ENCODE measurements at regions not wholly inside any gene's neighbourhood (a gene's known extent, or its start where the extent isn't known, plus 50 kb on each side); places are given as distances from the start of the nearest gene placed in this dataset.

DNA sequence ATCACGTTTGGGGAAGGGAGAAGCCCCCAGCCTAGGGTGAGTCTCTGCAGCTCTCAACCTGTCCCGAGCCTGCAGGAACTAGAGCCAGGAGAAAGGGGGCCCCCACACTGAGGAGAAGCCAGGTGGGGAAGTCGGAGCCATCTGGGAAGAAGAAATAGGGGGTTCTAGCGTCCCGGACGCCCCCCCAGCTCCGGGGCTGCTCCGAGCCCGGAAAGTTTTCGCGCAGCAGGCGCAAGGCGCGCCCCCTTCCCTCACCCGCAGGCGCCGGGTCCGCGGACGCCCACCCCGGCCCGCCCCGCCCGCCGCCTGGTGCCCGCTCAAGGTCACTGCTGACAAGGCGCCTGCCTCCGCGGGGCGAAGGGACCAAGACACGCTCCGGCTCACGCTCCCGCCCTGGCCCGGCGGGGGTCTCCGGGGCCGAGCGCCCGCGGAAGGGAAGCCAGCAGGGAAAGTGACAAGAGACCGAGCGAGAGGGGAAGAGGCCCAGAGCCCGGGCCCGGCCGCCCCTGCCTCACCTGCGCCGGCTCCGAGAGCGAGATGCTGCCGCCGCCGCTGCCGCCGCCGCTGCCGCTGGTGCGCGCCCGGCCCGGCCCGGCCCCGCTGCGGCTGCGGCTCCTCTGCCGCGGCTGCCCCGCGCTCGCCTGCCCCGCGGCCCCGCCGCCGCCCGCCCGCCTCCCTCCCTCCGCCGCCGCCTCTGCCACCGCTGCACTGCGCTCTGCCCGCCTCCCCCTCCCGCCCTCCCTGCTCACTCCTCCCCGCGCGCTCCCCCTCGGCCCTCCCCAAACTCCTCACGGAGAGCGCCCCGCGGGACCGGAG, 108.4 kb upstream of the SLC6A11 start:
- H3K27me3 ChIP-seq (ENCODE audit: insufficient read depth, low read depth, severe bottlenecking) = peaks cover 22% of the 10 kb centered on the region
- peak overlapping the region; percentile 32 for H3K4me3 ChIP-seq (ENCODE audit: low read depth, low read length)
- no peaks in the 10 kb centered on the region for H3K9me3 ChIP-seq (ENCODE audit: severe bottlenecking)
- no peak overlapping the region for H3K27ac ChIP-seq
- TF ChIP-seq, protein P1, sequence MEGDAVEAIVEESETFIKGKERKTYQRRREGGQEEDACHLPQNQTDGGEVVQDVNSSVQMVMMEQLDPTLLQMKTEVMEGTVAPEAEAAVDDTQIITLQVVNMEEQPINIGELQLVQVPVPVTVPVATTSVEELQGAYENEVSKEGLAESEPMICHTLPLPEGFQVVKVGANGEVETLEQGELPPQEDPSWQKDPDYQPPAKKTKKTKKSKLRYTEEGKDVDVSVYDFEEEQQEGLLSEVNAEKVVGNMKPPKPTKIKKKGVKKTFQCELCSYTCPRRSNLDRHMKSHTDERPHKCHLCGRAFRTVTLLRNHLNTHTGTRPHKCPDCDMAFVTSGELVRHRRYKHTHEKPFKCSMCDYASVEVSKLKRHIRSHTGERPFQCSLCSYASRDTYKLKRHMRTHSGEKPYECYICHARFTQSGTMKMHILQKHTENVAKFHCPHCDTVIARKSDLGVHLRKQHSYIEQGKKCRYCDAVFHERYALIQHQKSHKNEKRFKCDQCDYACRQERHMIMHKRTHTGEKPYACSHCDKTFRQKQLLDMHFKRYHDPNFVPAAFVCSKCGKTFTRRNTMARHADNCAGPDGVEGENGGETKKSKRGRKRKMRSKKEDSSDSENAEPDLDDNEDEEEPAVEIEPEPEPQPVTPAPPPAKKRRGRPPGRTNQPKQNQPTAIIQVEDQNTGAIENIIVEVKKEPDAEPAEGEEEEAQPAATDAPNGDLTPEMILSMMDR (IDR thresholded peaks at IDR 0.05; ENCODE audit: low read depth, low read length) = 0 out of 2 replicates have a peak, but pooled peaks have one; percentile 0
- no peak for DNase-seq
- no peaks in the 10 kb centered on the region for H3K36me3 ChIP-seq

DNA sequence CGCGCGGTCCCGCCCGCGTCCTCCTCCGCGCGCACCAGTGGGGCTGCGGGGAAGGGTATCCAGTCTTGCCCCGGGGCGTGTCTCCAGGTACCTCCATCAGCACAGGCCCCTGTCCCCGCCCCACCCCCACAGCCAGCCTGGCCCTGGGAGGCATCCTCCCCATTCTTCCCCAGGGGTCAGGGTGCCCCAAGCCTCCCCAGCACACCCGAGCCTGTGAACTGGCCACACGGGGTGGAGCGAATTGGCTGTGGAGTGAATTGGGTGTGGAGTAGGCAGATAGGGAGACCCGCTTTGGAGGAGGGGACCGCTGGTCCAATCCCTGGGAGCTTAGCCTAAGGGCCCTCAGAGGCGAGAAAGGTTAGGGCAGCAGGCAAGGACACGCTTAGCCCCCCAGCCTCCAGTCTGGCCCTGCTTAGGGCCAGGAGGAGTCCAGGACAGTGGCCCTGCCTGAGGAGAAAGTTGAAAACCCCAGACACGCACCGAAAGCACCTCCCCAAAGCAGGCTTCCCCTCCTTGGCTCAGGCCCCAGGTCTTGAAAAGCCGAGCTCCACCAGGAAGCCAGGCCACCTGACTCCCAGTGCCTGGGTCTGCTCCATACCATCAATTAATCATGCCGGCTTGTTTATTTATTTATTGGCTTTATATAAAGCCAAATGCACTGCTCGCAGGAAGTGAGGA, 107.7 kb upstream of the SLC6A11 start:
- Histone ChIP-seq H3K27ac (no peak overlapping the region), H3K27me3 (ENCODE audit: insufficient read depth, low read depth, severe bottlenecking) (peaks cover 22% of the 10 kb centered on the region), H3K4me3 (ENCODE audit: low read depth, low read length) (no peak overlapping the region), H3K9me3 (ENCODE audit: severe bottlenecking) (no peaks in the 10 kb centered on the region), H3K36me3 (no peaks in the 10 kb centered on the region)
- TF ChIP-seq, protein P1 (IDR thresholded peaks at IDR 0.05; ENCODE audit: low read depth, low read length) = no peak
- no peak for DNase-seq

DNA sequence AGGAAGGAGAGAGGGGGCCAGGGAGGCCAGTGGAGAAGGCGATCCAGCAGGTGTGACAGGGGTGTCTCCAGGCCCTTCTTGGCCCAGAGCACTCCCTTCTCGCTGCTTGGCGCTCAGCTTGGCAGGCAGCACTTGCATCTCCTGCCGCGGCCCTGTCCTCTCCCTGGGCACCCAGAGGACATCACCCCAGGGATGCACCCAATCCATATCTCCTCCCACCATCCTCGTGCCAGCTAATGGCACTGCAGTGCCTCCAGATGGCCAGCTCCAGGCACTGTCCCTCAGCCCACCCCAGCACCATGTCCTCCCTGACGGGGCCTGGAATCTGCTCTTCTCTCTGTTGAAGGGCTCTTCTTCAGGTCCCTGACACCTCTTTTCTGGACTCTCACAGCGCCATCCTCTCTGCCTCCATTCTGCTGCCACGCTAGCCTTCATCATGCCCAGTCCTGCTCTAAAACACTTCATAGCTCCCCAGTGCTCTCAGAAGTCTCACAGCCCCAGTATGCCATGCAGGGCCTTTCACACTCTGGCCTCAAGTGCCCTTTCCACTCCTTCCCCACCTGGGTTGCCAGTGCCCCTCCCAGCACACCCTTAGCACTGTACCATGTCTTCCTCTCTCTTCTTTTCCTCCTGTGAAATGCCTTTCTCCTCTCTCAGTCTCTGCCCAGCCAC, 106.8 kb upstream of the SLC6A11 start:
- TF ChIP-seq, protein P1 (IDR thresholded peaks at IDR 0.05; ENCODE audit: low read depth, low read length) = peak; percentile 75
- no peak overlapping the region for H3K4me3 ChIP-seq (ENCODE audit: low read depth, low read length)
- H3K27me3 ChIP-seq (ENCODE audit: insufficient read depth, low read depth, severe bottlenecking) = peaks cover 22% of the 10 kb centered on the region
- DNase-seq = peak; percentile 28
- no peaks in the 10 kb centered on the region for H3K36me3 ChIP-seq
- no peak overlapping the region for H3K27ac ChIP-seq
- no peaks in the 10 kb centered on the region for H3K9me3 ChIP-seq (ENCODE audit: severe bottlenecking)

DNA sequence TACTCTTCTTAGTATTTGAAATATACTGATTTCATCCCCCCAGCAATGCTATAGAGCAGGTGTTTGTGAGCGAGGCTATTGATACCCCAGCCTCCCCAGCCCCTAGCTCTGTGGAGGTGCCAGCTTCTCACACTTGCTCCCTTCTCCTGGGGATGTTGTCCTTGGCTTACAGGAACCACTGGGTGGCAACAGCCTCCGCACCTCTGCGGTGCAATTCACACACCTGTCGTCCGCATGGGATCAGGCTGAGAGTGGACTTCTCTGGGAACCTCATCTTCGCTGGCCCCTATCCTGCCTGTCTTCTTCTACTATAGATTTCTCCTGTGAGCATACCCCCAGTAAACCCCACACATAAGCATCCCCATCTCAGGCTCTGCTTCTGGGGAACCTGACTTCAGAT, 103.9 kb upstream of the SLC6A11 start:
- no peak overlapping the region for H3K27ac ChIP-seq
- peaks cover 6% of the 10 kb centered on the region for H3K9me3 ChIP-seq (ENCODE audit: severe bottlenecking)
- H3K4me3 ChIP-seq (ENCODE audit: low read depth, low read length) = no peak overlapping the region
- no peaks in the 10 kb centered on the region for H3K36me3 ChIP-seq
- no peak for DNase-seq
- TF ChIP-seq, protein P1 (IDR thresholded peaks at IDR 0.05; ENCODE audit: low read depth, low read length) = no peak
- peaks cover 19% of the 10 kb centered on the region for H3K27me3 ChIP-seq (ENCODE audit: insufficient read depth, low read depth, severe bottlenecking)

DNA sequence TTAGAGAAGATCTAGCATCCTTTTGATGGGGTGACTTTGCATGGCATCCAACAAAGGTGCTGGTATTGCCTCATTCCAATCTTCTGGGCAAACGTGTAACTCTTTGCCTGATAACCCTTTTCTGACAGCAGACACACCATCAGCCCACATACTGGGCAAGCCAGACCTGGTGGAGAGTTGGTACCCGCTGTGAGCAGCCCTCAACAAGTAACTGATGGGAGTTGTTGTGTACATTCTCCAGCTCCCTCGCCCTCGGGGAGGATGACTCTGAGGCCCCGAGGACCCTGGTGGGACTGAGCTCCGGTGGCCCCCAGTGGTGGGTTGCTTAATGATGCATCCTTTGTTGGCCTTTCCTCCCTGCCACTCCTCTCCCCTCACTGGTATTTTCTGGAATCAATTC, 102.4 kb upstream of the SLC6A11 start:
- Histone ChIP-seq H3K36me3 (no peaks in the 10 kb centered on the region), H3K27ac (no peak overlapping the region), H3K9me3 (ENCODE audit: severe bottlenecking) (peaks cover 6% of the 10 kb centered on the region), H3K27me3 (ENCODE audit: insufficient read depth, low read depth, severe bottlenecking) (peaks cover 8% of the 10 kb centered on the region), H3K4me3 (ENCODE audit: low read depth, low read length) (no peak overlapping the region)
- no peak for DNase-seq
- TF ChIP-seq, protein P1 (IDR thresholded peaks at IDR 0.05; ENCODE audit: low read depth, low read length) = no peak
